Kidney (tissue), 13 donors: ENCODE measurements at regions not wholly inside any gene's neighbourhood (a gene's known extent, or its start where the extent isn't known, plus 50 kb on each side); places are given as distances from the start of the nearest gene placed in this dataset.

Experiments
- DNase-seq, 5 donors: peaks; one replicate each; pipeline ENCODE4 v3.0.0-alpha.2; 2013 to 2020
- FAIRE-seq: peaks from 2 replicates; lab custom pipeline; 2012; peaks lifted over from hg19 to GRCh38; lab: Jason Lieb, UNC
- H3K27ac ChIP-seq, 2 donors: one replicate each; pipeline ENCODE4 v1.7.0; 2013; ENCODE audit warnings: low read depth in 2 of 2, low read length in 2 of 2, inconsistent platforms in 1 of 2
- H3K27me3 ChIP-seq: one replicate; pipeline ENCODE4 v1.7.1; 2013; ENCODE audit warnings: low read length, inconsistent platforms; ENCODE audit not compliant: control insufficient read depth, insufficient read depth
- H3K36me3 ChIP-seq, 3 donors: one replicate each; pipeline versions ENCODE4 v1.7.0 to v1.7.1; 2013; ENCODE audit warnings: low read length in 3 of 3, control low read depth in 1 of 3, inconsistent platforms in 1 of 3; ENCODE audit not compliant: insufficient read depth in 3 of 3, control insufficient read depth in 2 of 3
- H3K4me1 ChIP-seq, 3 donors: one replicate each; pipeline versions ENCODE4 v1.7.0 to v1.7.1; 2013; ENCODE audit warnings: low read length in 3 of 3, inconsistent platforms in 1 of 3, low read depth in 1 of 3; ENCODE audit not compliant: control insufficient read depth in 2 of 3, insufficient read depth in 2 of 3
- H3K4me3 ChIP-seq, 3 donors: one replicate each; pipeline versions ENCODE4 v1.7.0 to v1.8.1; 2013; ENCODE audit warnings: low read length in 3 of 3, control low read depth in 1 of 3, inconsistent platforms in 1 of 3
- H3K9ac ChIP-seq, 3 donors: one replicate each; pipeline versions ENCODE4 v1.7.0 to v1.7.1; 2013; ENCODE audit warnings: low read length in 3 of 3, control low read depth in 1 of 3, inconsistent platforms in 1 of 3
- H3K9me3 ChIP-seq, 3 donors: one replicate each; pipeline versions ENCODE4 v1.7.0 to v1.7.1; 2013; ENCODE audit warnings: low read length in 3 of 3, control low read depth in 1 of 3, inconsistent platforms in 1 of 3; ENCODE audit not compliant: control insufficient read depth in 2 of 3, insufficient read depth in 1 of 3
- CTCF ChIP-seq: IDR thresholded peaks from 3 replicates; pipeline ENCODE4 v1.5.1; 2012; ENCODE audit warnings: mild to moderate bottlenecking, moderate library complexity, borderline replicate concordance; ENCODE audit not compliant: insufficient read depth; ENCODE audit errors: extremely low read depth
- intact Hi-C: fragments of 100-400 bp; cut with DNase I; formaldehyde crosslinking; loops from one replicate; pipeline ENCODE4 v1.11.1; 2022
- donor health status: control.
- donor health status: control.
- donor health status: control.
- donor health status: control.
- donor health status: control.
- donor health status: DM: yes; HTN: yes; CAD: no.
- donor health status: Normal renal cell carcinoma (clear cell type).

- no peak for TF ChIP-seq CTCF
- Histone ChIP-seq H3K9ac (no peak overlapping the region), H3K27me3 (no peaks in the 10 kb centered on the region), H3K4me3 (no peak overlapping the region), H3K9me3 (no peaks in the 10 kb centered on the region), H3K27ac (no peak overlapping the region), H3K4me1 (peaks cover 4 to 9% (median 8%) of the 10 kb centered on the region in 3 donors), H3K36me3 (no peaks in the 10 kb centered on the region)
- intact Hi-C loops = no loop called here
- FAIRE-seq = no peak
- no peak for DNase-seq
These were observed 78.4 kb downstream of the ADAMTS15 start for GRCh38 chr11:130526846-130527245.

GRCh38 chr11:130527636-130528297 lies 79.3 kb downstream of the ADAMTS15 start:
- Histone ChIP-seq H3K9ac (no peak overlapping the region), H3K4me3 (no peak overlapping the region), H3K4me1 (peaks cover 7 to 9% (median 8%) of the 10 kb centered on the region in 3 donors), H3K36me3 (no peaks in the 10 kb centered on the region), H3K27ac (no peak overlapping the region), H3K27me3 (no peaks in the 10 kb centered on the region), H3K9me3 (no peaks in the 10 kb centered on the region)
- DNase-seq = peak in 2 of 5 donors; percentile 29 to 47
- no peak for FAIRE-seq
- no peak for TF ChIP-seq CTCF
- intact Hi-C loops = no loop called here

GRCh38 chr11:130528298-130529261 lies 80.1 kb downstream of the ADAMTS15 start:
- H3K36me3 ChIP-seq = no peaks in the 10 kb centered on the region
- FAIRE-seq = no peak
- H3K4me3 ChIP-seq = no peak overlapping the region
- H3K9me3 ChIP-seq = no peaks in the 10 kb centered on the region
- peak in 2 of 5 donors; percentile 43 to 57 for DNase-seq
- no peak overlapping the region for H3K27ac ChIP-seq
- H3K9ac ChIP-seq = no peak overlapping the region
- intact Hi-C loops = no loop called here
- TF ChIP-seq CTCF = no peak
- no peaks in the 10 kb centered on the region for H3K27me3 ChIP-seq
- peaks cover 8 to 9% (median 8%) of the 10 kb centered on the region in 3 donors for H3K4me1 ChIP-seq
